ENCODE measurements at regions not wholly inside any gene's neighbourhood (a gene's known extent, or its start where the extent isn't known, plus 50 kb on each side); places are given as distances from the start of the nearest gene placed in this dataset.
"Not testable (repeated sequence)": the region's sequence is repeated elsewhere in the genome, so short reads cannot be mapped to it uniquely, and the experiment has no call there.

DNA sequence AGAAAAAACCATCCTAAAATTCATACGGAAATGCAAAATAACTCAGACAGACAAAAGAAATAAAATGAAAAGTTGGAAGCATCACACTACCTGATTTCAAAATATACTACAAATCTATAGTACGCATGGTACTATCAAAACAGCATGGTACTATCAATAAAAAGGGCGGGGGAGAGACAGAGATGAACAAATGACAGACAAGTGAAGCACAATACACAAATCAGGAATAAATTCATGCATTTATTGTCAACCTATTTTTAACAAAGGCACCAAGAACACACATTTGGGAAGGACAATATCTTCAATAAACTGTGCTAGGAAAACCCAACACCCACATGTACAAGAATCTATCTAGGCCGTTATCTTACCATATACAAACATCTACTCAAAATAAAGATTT is 207.4 kb upstream of the WSB1 start:
- in situ Hi-C loops (cut with HindIII; ENCODE audit: low sequenced_read_pairs): no loop called here
- no peak overlapping the region for H3K4me3 ChIP-seq (ENCODE audit: low read depth, low read length)
- TF ChIP-seq CTCF (IDR thresholded peaks at IDR 0.05; ENCODE audit: low read depth, low read length, missing control alignments): no peak
- no peak for DNase-seq (ENCODE audit: low read depth)

GRCh38 chr17:27087935-27088766 is 205.8 kb upstream of the WSB1 start:
- in situ Hi-C loops (cut with HindIII; ENCODE audit: low sequenced_read_pairs): no loop called here

GRCh38 chr17:27088767-27089078 is 205.2 kb upstream of the WSB1 start:
- TF ChIP-seq CTCF (IDR thresholded peaks at IDR 0.05; ENCODE audit: low read depth, low read length, missing control alignments): no peak
- no peak overlapping the region for H3K4me3 ChIP-seq (ENCODE audit: low read depth, low read length)
- in situ Hi-C loops (cut with HindIII; ENCODE audit: low sequenced_read_pairs): no loop called here
- no peak for DNase-seq (ENCODE audit: low read depth)

More at GRCh38 chr17:27087935-27088766, 205.8 kb upstream of the WSB1 start:
- TF ChIP-seq CTCF (IDR thresholded peaks at IDR 0.05; ENCODE audit: low read depth, low read length, missing control alignments): no peak
- DNase-seq (ENCODE audit: low read depth): no peak
- H3K4me3 ChIP-seq (ENCODE audit: low read depth, low read length): no peak overlapping the region

- H3K4me3 ChIP-seq (ENCODE audit: low read depth, low read length); in situ Hi-C loops (cut with HindIII; ENCODE audit: low sequenced_read_pairs); DNase-seq (ENCODE audit: low read depth): not testable (repeated sequence)
Observed at GRCh38 chr17:27089079-27089928, 204.6 kb upstream of the WSB1 start.

GRCh38 chr17:27089929-27090247 is 204.0 kb upstream of the WSB1 start:
- in situ Hi-C loops (cut with HindIII; ENCODE audit: low sequenced_read_pairs): no loop called here
- no peak for DNase-seq (ENCODE audit: low read depth)
- H3K4me3 ChIP-seq (ENCODE audit: low read depth, low read length): no peak overlapping the region
- no peak for TF ChIP-seq CTCF (IDR thresholded peaks at IDR 0.05; ENCODE audit: low read depth, low read length, missing control alignments)

- in situ Hi-C loops (cut with HindIII; ENCODE audit: low sequenced_read_pairs); DNase-seq (ENCODE audit: low read depth); H3K4me3 ChIP-seq (ENCODE audit: low read depth, low read length): not testable (repeated sequence)
Observed at GRCh38 chr17:27090450-27091042, 203.4 kb upstream of the WSB1 start.

DNA sequence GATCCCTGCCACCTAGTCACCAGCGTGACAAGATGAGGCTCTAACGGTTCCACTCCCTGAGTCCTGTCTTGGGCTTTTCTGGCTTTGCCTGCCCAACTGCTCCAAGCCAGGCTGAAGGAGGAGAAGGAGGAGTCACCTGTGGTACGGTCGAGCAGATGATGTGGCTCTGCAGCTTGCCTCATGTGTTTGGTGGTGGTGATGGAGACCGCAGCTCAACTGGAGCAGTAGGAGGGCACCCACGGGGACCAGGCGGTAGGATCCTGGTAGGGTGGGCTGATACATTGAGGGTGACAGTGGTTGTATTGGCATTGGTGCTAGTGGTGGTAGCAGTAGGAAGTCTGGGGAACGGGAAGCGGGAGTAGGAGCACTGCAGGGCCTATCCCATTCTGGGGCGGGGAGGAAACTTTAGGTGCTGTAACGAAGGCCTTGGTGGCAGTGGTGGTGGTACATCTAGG is 202.8 kb upstream of the WSB1 start:
- no peak overlapping the region for H3K4me3 ChIP-seq (ENCODE audit: low read depth, low read length)
- TF ChIP-seq CTCF (IDR thresholded peaks at IDR 0.05; ENCODE audit: low read depth, low read length, missing control alignments): no peak
- no peak for DNase-seq (ENCODE audit: low read depth)
- in situ Hi-C loops (cut with HindIII; ENCODE audit: low sequenced_read_pairs): no loop called here

GRCh38 chr17:27094179-27094578 is 199.7 kb upstream of the WSB1 start:
- in situ Hi-C loops (cut with HindIII; ENCODE audit: low sequenced_read_pairs); H3K4me3 ChIP-seq (ENCODE audit: low read depth, low read length); DNase-seq (ENCODE audit: low read depth): not testable (repeated sequence)

GRCh38 chr17:27095821-27096220 is 198.1 kb upstream of the WSB1 start:
- in situ Hi-C loops (cut with HindIII; ENCODE audit: low sequenced_read_pairs): not testable (repeated sequence)

GRCh38 chr17:27099266-27099665 is 194.6 kb upstream of the WSB1 start:
- DNase-seq (ENCODE audit: low read depth); in situ Hi-C loops (cut with HindIII; ENCODE audit: low sequenced_read_pairs); H3K4me3 ChIP-seq (ENCODE audit: low read depth, low read length): not testable (repeated sequence)

More at GRCh38 chr17:27095821-27096220, 198.1 kb upstream of the WSB1 start:
- not testable (repeated sequence) for H3K4me3 ChIP-seq (ENCODE audit: low read depth, low read length); DNase-seq (ENCODE audit: low read depth)

DNA sequence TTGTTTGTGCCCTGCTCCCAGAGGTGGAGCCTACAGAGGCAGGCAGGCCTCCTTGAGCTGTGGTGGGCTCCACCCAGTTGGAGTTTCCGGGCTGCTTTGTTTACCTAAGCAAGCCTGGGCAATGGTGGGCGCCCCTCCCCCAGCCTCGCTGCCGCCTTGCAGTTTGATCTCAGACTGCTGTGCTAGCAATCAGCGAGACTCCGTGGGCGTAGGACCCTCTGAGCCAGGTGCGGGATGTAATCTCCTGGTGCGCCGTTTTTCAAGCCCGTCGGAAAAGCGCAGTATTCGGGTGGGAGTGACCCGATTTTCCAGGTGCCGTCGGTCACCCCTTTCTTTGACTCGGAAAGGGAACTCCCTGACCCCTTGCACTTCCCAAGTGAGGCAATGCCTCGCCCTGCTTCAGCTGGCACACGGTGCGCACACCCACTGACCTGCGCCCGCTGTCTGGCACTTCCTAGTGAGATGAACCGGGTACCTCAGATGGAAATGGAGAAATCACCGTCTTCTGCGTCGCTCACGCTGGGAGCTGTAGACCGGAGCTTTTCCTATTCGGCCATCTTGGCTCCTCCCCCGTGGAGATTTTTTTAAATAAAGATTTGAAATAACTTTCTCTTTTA is 189.2 kb upstream of the WSB1 start:
- in situ Hi-C loops (cut with HindIII; ENCODE audit: low sequenced_read_pairs); H3K4me3 ChIP-seq (ENCODE audit: low read depth, low read length); DNase-seq (ENCODE audit: low read depth): not testable (repeated sequence)
